Adipocyte (in vitro differentiated cells): ENCODE measurements at regions not wholly inside any gene's neighbourhood (a gene's known extent, or its start where the extent isn't known, plus 50 kb on each side); places are given as distances from the start of the nearest gene placed in this dataset.
A peak's percentile ranks its signal among the peaks of the same experiment; 100 is the strongest.
"Not testable (repeated sequence)": the region's sequence is repeated elsewhere in the genome, so short reads cannot be mapped to it uniquely, and the experiment has no call there.

ENCODE experiments used
- DNase-seq: peaks from one replicate; pipeline ENCODE4 v3.0.0-alpha.2; 2015; ENCODE audit warnings: low read depth
- H3K27me3 ChIP-seq: replicated peaks from 2 replicates; pipeline ENCODE4 v1.7.0; 2013; ENCODE audit warnings: mild to moderate bottlenecking, low read length, moderate library complexity; ENCODE audit not compliant: control insufficient read depth, insufficient read depth
- H3K36me3 ChIP-seq: 2 replicates; pipeline ENCODE4 v1.7.0; 2013; ENCODE audit warnings: low read length, mild to moderate bottlenecking, moderate library complexity; ENCODE audit not compliant: control insufficient read depth, insufficient read depth, severe bottlenecking
- H3K4me1 ChIP-seq: 2 replicates; pipeline ENCODE4 v1.7.0; 2013; ENCODE audit warnings: mild to moderate bottlenecking, low read length, moderate library complexity; ENCODE audit not compliant: control insufficient read depth, insufficient read depth
- H3K4me3 ChIP-seq: 2 replicates; pipeline ENCODE4 v1.7.0; 2013; ENCODE audit warnings: mild to moderate bottlenecking, low read length, moderate library complexity
- H3K9ac ChIP-seq: 2 replicates; pipeline ENCODE4 v1.7.0; 2013; ENCODE audit warnings: mild to moderate bottlenecking, low read length, moderate library complexity
- H3K9me3 ChIP-seq: 2 replicates; pipeline ENCODE4 v1.7.0; 2013; ENCODE audit warnings: mild to moderate bottlenecking, low read length, moderate library complexity; ENCODE audit not compliant: control insufficient read depth

DNA sequence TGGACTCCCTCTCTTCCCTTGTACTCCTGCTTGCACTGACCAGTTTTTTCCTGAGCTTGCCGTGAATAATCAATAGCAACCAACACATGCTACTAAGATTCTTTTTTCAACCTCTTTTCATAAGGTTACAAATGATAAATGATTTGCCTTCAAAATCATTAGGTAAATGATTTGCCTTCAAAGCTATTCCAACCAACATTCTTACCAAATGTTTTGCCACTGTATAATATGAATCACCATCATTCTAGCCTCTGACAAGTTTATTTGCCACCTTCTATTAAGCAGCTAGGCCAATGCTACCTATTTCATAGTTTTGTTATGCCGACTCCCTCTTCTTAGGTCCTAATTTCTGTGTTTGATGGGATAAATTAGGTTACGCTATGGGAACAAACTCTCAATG, 385.1 kb downstream of the DTWD2 start:
- Histone ChIP-seq H3K4me3 (no peak overlapping the region), H3K4me1 (no peaks in the 10 kb centered on the region), H3K36me3 (no peaks in the 10 kb centered on the region), H3K27me3 (no peaks in the 10 kb centered on the region), H3K9ac (no peak overlapping the region), H3K9me3 (no peaks in the 10 kb centered on the region)
- DNase-seq = no peak

DNA sequence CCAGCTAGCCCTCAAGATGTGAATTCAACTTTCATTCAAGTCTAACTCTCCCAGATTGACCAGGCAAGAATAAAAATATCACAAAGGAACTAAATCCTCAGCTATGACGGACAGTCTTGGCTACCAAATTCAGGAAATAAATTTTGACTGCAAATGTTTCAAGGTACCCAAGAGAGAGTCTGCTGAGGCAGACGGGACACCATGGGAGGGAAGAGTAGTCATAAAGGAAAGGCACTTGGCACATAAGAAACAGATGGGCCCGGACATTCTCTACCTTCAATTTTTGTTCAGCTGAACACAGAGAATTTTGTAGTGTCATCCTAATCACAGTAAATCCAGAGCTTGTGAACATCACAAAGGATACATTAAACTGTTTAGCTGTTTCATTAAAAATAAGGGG, 390.0 kb downstream of the DTWD2 start:
- H3K4me1 ChIP-seq = no peaks in the 10 kb centered on the region
- no peaks in the 10 kb centered on the region for H3K27me3 ChIP-seq
- no peaks in the 10 kb centered on the region for H3K36me3 ChIP-seq
- no peak for DNase-seq
- no peak overlapping the region for H3K4me3 ChIP-seq
- H3K9me3 ChIP-seq = no peaks in the 10 kb centered on the region
- no peak overlapping the region for H3K9ac ChIP-seq

DNA sequence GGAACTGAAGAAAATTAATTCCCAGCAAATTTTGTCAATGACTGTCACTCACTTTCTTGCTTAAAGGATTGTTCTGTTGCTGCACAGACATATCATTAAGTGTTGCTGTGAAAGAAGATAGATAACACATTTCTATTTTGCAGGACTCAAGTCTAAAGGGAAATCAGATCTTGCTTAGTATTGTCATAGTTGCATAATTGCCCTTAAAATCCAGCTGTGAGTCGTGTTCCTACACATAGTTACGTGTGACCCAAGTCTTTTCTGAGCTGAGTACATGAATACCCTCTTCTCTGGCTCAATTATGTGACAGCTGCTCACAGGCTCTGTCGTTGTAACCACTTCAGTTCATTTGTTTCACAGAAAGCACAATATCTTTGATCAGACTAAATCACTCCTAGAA, 390.8 kb downstream of the DTWD2 start:
- Histone ChIP-seq H3K9ac (no peak overlapping the region), H3K4me1 (no peaks in the 10 kb centered on the region), H3K4me3 (no peak overlapping the region), H3K9me3 (no peaks in the 10 kb centered on the region), H3K36me3 (no peaks in the 10 kb centered on the region), H3K27me3 (no peaks in the 10 kb centered on the region)
- DNase-seq = no peak

DNA sequence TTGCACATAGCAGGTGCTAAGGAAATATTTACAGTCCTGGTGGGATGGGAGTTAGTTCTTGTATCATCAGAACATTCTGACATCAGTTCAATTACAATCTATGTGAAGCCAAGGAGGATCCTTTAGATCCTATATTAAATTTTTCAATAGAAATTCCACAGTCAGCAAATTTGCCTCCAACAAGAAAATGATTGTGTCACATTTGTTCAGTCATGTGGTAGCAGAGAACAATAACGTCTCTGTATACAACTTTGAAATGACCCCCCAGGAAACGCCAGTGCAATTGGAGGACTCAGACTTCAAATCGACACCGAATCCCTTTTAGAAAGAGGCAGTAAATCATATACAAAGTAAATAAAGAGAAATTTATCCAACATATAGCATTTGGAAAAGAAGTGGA, 392.1 kb downstream of the DTWD2 start:
- Histone ChIP-seq H3K4me1 (no peaks in the 10 kb centered on the region), H3K27me3 (no peaks in the 10 kb centered on the region), H3K9me3 (no peaks in the 10 kb centered on the region), H3K9ac (no peak overlapping the region), H3K4me3 (no peak overlapping the region), H3K36me3 (no peaks in the 10 kb centered on the region)
- no peak for DNase-seq

DNA sequence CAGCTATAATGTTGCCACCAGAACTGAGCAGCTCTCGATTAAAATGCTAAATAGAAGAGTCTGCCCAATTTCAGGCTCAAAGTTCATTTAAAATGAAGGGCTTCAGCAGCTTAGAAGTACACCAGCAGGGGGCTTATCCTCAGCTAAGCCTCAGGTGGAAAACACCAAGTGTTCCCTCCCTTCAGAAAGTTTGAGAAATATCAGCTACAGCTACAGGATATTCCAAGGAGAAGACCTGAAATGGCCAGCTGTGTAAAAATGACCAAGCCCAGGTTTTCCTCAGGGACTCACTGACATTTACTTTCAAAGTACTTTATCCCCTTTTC, 395.4 kb downstream of the DTWD2 start:
- Histone ChIP-seq H3K4me1 (peaks cover 4% of the 10 kb centered on the region), H3K27me3 (no peaks in the 10 kb centered on the region), H3K9ac (no peak overlapping the region), H3K4me3 (no peak overlapping the region), H3K36me3 (no peaks in the 10 kb centered on the region), H3K9me3 (no peaks in the 10 kb centered on the region)
- DNase-seq = no peak

DNA sequence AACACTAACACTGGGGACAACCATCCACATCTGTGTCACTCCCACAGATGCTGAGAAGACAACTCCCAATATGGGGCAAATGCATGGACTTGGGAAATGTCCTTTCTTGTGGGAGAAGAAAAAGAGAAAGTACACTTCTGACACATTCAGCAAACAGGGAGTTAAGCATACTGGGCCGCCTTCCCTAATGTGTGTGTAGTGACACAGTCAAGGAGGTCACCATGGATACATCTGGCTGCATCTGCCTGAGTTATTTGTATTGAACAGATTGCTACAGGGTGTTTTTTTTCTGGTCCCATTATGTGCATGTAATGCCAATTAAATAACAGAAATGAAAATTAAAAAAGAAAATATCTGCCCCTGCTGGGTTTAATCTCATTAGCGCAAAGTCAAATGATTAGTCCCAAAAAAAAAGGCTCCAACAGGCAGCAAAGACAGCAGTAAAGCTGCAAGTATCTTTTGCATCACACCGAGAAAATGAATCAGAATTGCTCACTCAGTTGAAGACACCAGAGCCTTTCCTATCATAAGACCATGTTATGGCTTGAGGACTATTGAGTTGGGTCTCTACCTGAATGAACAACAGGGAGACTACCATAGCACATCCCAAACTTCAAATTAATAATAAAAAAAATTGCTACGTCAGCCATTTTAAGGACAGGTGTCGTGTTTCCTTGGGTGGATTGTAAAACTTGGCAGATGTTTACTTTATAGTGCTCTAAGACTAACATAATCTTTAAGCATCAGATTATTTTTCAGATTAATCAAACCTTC, 395.9 kb downstream of the DTWD2 start:
- Histone ChIP-seq H3K9me3 (no peaks in the 10 kb centered on the region), H3K36me3 (no peaks in the 10 kb centered on the region), H3K9ac (no peak overlapping the region), H3K4me1 (peaks cover 4% of the 10 kb centered on the region), H3K4me3 (no peak overlapping the region), H3K27me3 (no peaks in the 10 kb centered on the region)
- DNase-seq = no peak

DNA sequence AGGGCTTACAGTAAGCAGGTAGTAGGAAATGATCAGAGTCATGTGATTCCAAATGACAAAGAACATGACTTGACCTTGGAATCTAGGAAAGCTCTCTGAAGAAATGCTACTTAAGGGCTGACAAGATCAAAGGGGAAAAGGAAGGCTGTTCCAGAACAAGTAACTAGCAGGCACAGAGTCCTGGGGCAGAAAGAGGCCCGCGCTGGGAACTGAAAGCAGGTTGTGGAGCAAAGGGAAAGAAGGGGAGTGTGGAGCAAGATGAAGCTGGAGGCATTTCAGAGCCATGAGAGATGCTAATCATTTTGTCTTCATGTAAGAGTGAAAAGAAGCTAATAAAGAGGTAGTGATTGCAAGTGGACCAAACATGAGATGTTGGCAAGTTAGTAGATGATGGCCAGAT, 397.5 kb downstream of the DTWD2 start:
- Histone ChIP-seq H3K4me1 (peaks cover 4% of the 10 kb centered on the region), H3K4me3 (no peak overlapping the region), H3K9me3 (no peaks in the 10 kb centered on the region), H3K36me3 (no peaks in the 10 kb centered on the region), H3K27me3 (no peaks in the 10 kb centered on the region), H3K9ac (no peak overlapping the region)
- DNase-seq = no peak

DNA sequence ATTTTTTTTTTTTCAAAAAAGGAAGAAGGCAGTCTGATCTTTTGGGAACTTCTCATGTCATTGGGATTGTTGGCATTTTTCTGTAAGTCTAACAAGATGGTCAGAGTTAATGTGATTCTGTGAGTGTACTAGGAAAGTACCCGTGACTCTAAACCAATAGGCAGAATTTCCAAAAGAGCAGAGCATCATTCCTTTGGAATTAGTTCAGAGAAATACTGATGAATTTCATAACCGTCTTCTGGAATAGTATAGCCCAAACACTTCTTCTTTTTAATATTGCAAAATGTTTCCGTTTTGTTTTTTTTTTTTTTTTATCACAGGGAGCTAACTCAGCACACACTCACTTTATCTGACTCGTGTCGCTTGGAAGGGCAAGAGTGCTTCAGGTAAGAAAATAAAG, 407.4 kb downstream of the DTWD2 start:
- peak; percentile 87 for DNase-seq
- Histone ChIP-seq H3K36me3 (no peaks in the 10 kb centered on the region), H3K4me1 (peaks cover 28% of the 10 kb centered on the region), H3K9ac (no peak overlapping the region), H3K4me3 (peak overlapping the region; percentile 1), H3K9me3 (no peaks in the 10 kb centered on the region), H3K27me3 (no peaks in the 10 kb centered on the region)

DNA sequence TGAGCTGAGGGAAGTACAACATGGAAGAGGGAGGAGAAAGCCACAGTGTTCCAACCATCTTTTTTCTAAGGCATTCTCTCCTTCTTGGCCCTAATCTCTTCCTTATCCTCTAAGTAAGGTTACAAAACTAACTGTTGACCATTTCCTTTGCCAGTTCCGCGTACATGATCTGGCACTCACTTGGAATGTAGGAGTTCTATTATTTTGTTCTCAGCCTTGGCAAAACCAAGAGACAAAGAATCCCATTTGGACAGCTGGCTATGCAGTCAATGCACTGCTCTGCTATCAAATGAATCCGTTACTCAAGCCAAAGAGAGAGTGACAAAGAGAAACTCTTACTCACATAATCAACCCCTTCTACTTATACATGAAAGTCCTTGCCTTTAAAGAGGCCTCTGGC, 410.3 kb downstream of the DTWD2 start:
- no peaks in the 10 kb centered on the region for H3K36me3 ChIP-seq
- H3K4me3 ChIP-seq = no peak overlapping the region
- H3K9ac ChIP-seq = peak overlapping the region; percentile 44
- no peak for DNase-seq
- no peaks in the 10 kb centered on the region for H3K9me3 ChIP-seq
- H3K4me1 ChIP-seq = peaks cover 28% of the 10 kb centered on the region
- no peaks in the 10 kb centered on the region for H3K27me3 ChIP-seq

DNA sequence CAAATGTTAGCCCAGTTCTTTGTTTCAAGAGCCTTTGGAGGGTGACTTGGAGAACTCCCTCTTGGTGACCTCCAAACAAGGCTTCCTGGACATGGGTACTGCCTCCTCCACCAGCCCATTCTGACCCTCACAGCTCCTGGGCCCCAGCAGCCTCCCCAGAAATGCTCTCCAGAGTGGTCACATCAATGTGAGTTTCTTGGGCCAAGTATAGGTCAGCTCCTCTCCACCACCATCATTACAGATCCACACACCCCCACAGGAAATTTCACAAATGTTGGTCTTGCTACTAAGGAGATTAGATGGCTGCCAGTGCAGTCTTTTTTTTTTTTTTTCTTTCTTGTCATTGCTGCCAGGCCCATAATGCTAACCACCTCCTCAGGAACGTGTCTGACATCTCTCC, 410.7 kb downstream of the DTWD2 start:
- DNase-seq = no peak
- Histone ChIP-seq H3K36me3 (no peaks in the 10 kb centered on the region), H3K27me3 (no peaks in the 10 kb centered on the region)

DNA sequence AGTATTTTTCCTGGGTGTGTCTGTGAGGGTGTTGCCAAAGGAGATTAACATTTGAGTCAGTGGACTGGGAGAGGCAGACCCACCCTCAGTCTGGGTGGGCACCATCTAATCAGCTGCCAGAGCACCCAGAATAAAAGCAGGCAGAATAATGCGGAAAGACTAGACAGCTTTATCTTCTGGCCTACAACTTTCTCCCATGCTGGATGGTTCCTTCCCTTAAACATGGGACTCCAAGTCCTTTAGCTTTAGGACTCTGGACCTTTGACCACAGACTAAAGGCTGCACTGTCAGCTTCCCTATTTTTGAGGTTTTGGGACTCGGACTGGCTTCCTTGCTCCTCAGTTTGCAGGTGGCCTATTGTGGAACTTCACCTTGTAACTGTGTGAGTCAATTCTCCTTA, 418.1 kb downstream of the DTWD2 start:
- H3K9me3 ChIP-seq, H3K27me3 ChIP-seq, H3K4me3 ChIP-seq, H3K9ac ChIP-seq, H3K36me3 ChIP-seq, H3K4me1 ChIP-seq, DNase-seq: not testable (repeated sequence)

More for the DNA sequence above, 410.7 kb downstream of the DTWD2 start:
- H3K9ac ChIP-seq = peak overlapping the region; percentile 44
- H3K4me1 ChIP-seq = peaks cover 28% of the 10 kb centered on the region
- no peak overlapping the region for H3K4me3 ChIP-seq
- H3K9me3 ChIP-seq = no peaks in the 10 kb centered on the region

DNA sequence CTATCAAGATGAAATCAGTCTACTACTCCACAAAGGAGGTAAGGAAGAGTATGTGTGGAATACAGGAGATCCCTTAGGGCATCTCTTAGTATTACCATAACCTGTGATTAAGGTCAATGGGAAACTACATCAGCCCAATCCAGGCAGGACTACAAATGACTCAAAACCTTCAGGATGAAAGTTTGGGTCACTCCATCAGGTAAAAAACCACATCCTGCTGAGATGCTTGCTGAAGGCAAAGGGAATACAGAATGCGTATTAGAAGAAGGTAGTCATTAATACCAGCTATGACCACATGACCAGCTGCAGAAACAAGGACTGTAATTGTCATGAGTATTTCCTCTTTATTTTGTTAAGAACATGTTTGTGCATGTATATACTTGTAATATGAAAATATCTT, 418.8 kb downstream of the DTWD2 start:
- DNase-seq, H3K9ac ChIP-seq, H3K4me1 ChIP-seq, H3K27me3 ChIP-seq, H3K9me3 ChIP-seq, H3K36me3 ChIP-seq, H3K4me3 ChIP-seq: not testable (repeated sequence)
